ENCODE measurements at regions not wholly inside any gene's neighbourhood (a gene's known extent, or its start where the extent isn't known, plus 50 kb on each side); places are given as distances from the start of the nearest gene placed in this dataset.

DNA sequence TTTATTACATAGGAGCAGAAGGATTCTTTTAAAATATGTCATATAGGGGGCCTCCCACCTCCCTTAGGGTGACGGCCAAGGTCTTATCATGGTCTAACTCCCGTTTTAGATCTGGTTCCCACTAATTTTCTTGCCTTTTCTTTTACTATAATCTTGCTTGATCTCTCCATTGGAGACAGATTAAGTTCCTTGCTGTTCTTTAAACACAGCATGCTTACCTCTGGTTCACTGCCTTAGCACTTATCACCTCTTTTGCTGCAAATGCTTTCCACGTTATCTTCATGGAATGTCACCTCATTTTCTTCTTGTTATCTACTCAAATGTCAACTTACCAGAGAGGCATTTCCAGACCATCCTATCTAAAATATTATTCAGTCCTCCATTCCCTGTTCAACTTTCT, 1047.6 kb downstream of the TLE4 start:
- no peak for TF ChIP-seq POLR2AphosphoS5 (IDR thresholded peaks at IDR 0.05; ENCODE audit: low read depth, low read length)
- TF ChIP-seq, protein P1, sequence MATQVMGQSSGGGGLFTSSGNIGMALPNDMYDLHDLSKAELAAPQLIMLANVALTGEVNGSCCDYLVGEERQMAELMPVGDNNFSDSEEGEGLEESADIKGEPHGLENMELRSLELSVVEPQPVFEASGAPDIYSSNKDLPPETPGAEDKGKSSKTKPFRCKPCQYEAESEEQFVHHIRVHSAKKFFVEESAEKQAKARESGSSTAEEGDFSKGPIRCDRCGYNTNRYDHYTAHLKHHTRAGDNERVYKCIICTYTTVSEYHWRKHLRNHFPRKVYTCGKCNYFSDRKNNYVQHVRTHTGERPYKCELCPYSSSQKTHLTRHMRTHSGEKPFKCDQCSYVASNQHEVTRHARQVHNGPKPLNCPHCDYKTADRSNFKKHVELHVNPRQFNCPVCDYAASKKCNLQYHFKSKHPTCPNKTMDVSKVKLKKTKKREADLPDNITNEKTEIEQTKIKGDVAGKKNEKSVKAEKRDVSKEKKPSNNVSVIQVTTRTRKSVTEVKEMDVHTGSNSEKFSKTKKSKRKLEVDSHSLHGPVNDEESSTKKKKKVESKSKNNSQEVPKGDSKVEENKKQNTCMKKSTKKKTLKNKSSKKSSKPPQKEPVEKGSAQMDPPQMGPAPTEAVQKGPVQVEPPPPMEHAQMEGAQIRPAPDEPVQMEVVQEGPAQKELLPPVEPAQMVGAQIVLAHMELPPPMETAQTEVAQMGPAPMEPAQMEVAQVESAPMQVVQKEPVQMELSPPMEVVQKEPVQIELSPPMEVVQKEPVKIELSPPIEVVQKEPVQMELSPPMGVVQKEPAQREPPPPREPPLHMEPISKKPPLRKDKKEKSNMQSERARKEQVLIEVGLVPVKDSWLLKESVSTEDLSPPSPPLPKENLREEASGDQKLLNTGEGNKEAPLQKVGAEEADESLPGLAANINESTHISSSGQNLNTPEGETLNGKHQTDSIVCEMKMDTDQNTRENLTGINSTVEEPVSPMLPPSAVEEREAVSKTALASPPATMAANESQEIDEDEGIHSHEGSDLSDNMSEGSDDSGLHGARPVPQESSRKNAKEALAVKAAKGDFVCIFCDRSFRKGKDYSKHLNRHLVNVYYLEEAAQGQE (IDR thresholded peaks at IDR 0.05; ENCODE audit: insufficient read depth in 1 of 2, low read depth in 2 of 2, low read length in 1 of 2): no peak
- Histone ChIP-seq H3K27me3 (ENCODE audit: control insufficient read depth, insufficient read depth, low read length) (no peaks in the 10 kb centered on the region), H3K27ac (ENCODE audit: low read length) (no peak overlapping the region), H3K4me1 (ENCODE audit: control insufficient read depth, insufficient read depth, low read length) (no peaks in the 10 kb centered on the region), H3K36me3 (ENCODE audit: control insufficient read depth, insufficient read depth, low read length) (no peaks in the 10 kb centered on the region), H3K4me3 (ENCODE audit: low read depth in 2 of 2, low read length in 2 of 2) (no peak overlapping the region), H3K9me3 (ENCODE audit: control insufficient read depth, insufficient read depth, low read depth, low read length) (no peaks in the 10 kb centered on the region)
- no TSS peak for BruUV-seq (replicated peaks)
- in situ Hi-C loops (cut with HindIII; ENCODE audit: low pct_unique_long_range_greater_than_20kb, low sequenced_read_pairs): no loop called here
- POLR2A ChIA-PET: no interaction called here
- intact Hi-C loops (cut with micrococcal nuclease; ENCODE audit: unreplicated experiment): no loop called here
- no peak for DNase-seq (ENCODE audit: low read depth, low spot score)
- ATAC-seq: no peak
- CTCF ChIA-PET: no interaction called here

DNA sequence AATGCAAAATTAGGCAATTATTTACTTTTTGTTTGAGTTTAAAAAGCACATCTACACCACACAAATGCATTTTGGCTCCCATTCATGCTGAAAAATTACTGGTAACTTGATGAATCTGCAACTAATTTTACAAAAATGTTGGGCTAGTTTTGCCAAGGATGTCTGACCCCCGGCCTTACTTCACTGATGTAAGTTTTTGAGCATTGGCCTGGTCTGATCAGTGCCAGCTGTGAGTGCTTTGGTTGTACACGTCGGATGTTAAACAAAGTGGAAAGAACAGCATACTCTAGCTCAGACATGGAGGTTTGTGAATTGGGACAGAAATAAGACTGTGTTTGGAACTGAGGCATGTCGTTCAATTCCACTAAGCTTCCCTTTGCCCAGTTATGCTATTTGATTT, 1044.2 kb downstream of the TLE4 start:
- H3K4me1 ChIP-seq (ENCODE audit: control insufficient read depth, insufficient read depth, low read length): no peaks in the 10 kb centered on the region
- no peaks in the 10 kb centered on the region for H3K9me3 ChIP-seq (ENCODE audit: control insufficient read depth, insufficient read depth, low read depth, low read length)
- ChIA-PET POLR2A (no interaction called here), CTCF (no interaction called here)
- H3K36me3 ChIP-seq (ENCODE audit: control insufficient read depth, insufficient read depth, low read length): no peaks in the 10 kb centered on the region
- H3K27ac ChIP-seq (ENCODE audit: low read length): no peak overlapping the region
- no peaks in the 10 kb centered on the region for H3K27me3 ChIP-seq (ENCODE audit: control insufficient read depth, insufficient read depth, low read length)
- TF ChIP-seq, protein P2, sequence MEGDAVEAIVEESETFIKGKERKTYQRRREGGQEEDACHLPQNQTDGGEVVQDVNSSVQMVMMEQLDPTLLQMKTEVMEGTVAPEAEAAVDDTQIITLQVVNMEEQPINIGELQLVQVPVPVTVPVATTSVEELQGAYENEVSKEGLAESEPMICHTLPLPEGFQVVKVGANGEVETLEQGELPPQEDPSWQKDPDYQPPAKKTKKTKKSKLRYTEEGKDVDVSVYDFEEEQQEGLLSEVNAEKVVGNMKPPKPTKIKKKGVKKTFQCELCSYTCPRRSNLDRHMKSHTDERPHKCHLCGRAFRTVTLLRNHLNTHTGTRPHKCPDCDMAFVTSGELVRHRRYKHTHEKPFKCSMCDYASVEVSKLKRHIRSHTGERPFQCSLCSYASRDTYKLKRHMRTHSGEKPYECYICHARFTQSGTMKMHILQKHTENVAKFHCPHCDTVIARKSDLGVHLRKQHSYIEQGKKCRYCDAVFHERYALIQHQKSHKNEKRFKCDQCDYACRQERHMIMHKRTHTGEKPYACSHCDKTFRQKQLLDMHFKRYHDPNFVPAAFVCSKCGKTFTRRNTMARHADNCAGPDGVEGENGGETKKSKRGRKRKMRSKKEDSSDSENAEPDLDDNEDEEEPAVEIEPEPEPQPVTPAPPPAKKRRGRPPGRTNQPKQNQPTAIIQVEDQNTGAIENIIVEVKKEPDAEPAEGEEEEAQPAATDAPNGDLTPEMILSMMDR (IDR thresholded peaks at IDR 0.05): no peak
- TF ChIP-seq SIN3A (IDR thresholded peaks at IDR 0.05; ENCODE audit: borderline replicate concordance, insufficient read depth, low read depth, low read length) (no peak), TCF7L2 (IDR thresholded peaks at IDR 0.05; ENCODE audit: low read depth, low read length) (no peak), POLR2AphosphoS5 (IDR thresholded peaks at IDR 0.05; ENCODE audit: low read depth, low read length) (no peak)
- TF ChIP-seq, protein P1 (IDR thresholded peaks at IDR 0.05; ENCODE audit: insufficient read depth in 1 of 2, low read depth in 2 of 2, low read length in 1 of 2): no peak
- intact Hi-C loops (cut with micrococcal nuclease; ENCODE audit: unreplicated experiment) (no loop called here), in situ Hi-C loops (cut with HindIII; ENCODE audit: low pct_unique_long_range_greater_than_20kb, low sequenced_read_pairs) (no loop called here)
- H3K4me3 ChIP-seq (ENCODE audit: low read depth in 2 of 2, low read length in 2 of 2): no peak overlapping the region
- ATAC-seq (no peak), DNase-seq (ENCODE audit: low read depth, low spot score) (no peak)
- BruUV-seq (replicated peaks): no TSS peak

All from Panc1 (cell line).